HEK293 (cell line): ENCODE measurements at regions not wholly inside any gene's neighbourhood (a gene's known extent, or its start where the extent isn't known, plus 50 kb on each side); places are given as distances from the start of the nearest gene placed in this dataset.

Experiments used
- CTCF ChIA-PET: fragments of 350-600 bp; formaldehyde crosslinking; extraction: SDS; loops from one replicate; lab custom pipeline; 2021; ENCODE audit warnings: antibody characterized with exemption; lab: Yijun Ruan, JAX
- POLR2A ChIA-PET: fragments of 300-600 bp; formaldehyde crosslinking; extraction: SDS; loops from one replicate; lab custom pipeline; 2020; ENCODE audit warnings: antibody characterized with exemption, inconsistent platforms; lab: Yijun Ruan, JAX
- H3K27ac ChIP-seq: fragments of 200-500 bp; sonication (Bioruptor generic); 2 replicates; pipeline ENCODE4 v1.5.1; 2014; ENCODE audit warnings: low read depth, low read length, control low read depth, inconsistent platforms; ENCODE audit errors: extremely low read depth
- H3K36me3 ChIP-seq, 2 experiments: fragments of 200-500 bp in 1 of 2; sonication (Bioruptor generic) in 1 of 2; 1 replicate in 1 of 2; 2 replicates in 1 of 2; pipeline ENCODE4 v1.5.1; 2014 to 2017; ENCODE audit warnings: inconsistent platforms in 2 of 2, low read length in 2 of 2; ENCODE audit not compliant: control insufficient read depth in 2 of 2, insufficient read depth in 1 of 2
- H3K4me1 ChIP-seq: fragments of 200-500 bp; sonication (Bioruptor generic); 2 replicates; pipeline ENCODE4 v1.5.1; 2014; ENCODE audit warnings: mild to moderate bottlenecking, low read length, inconsistent platforms; ENCODE audit not compliant: control insufficient read depth, insufficient read depth
- H3K4me3 ChIP-seq: 2 replicates; pipeline ENCODE4 v1.5.1; 2011; ENCODE audit warnings: low read depth, mild to moderate bottlenecking, control low read depth, low read length, moderate library complexity
- H3K9me3 ChIP-seq: fragments of 200-500 bp; sonication (Bioruptor generic); 2 replicates; pipeline ENCODE4 v1.5.1; 2014; ENCODE audit warnings: low read depth, low read length, inconsistent platforms; ENCODE audit not compliant: control insufficient read depth, insufficient read depth
- GLIS2 ChIP-seq: fragments of 450-650 bp; formaldehyde crosslinking; IDR thresholded peaks from 2 replicates; pipeline ENCODE4 v1.5.1; 2016; ENCODE audit warnings: missing biosample characterization, missing genetic modification characterization
- HOXA7 ChIP-seq: sonication (generic); formaldehyde crosslinking; IDR thresholded peaks from 2 replicates; pipeline ENCODE4 v1.8.1; 2022; ENCODE audit warnings: missing genetic modification reagents, borderline replicate concordance
- KLF9 ChIP-seq: fragments of 450-650 bp; formaldehyde crosslinking; IDR thresholded peaks from 2 replicates; pipeline ENCODE4 v1.5.1; 2016; ENCODE audit warnings: missing biosample characterization, missing genetic modification characterization, low read depth
- PRDM10 ChIP-seq: fragments of 450-650 bp; formaldehyde crosslinking; IDR thresholded peaks from 2 replicates; pipeline ENCODE4 v1.5.1; 2016; ENCODE audit warnings: missing biosample characterization, missing genetic modification characterization
- SP7 ChIP-seq: fragments of 450-650 bp; formaldehyde crosslinking; IDR thresholded peaks from 2 replicates; pipeline ENCODE4 v1.5.1; 2016; ENCODE audit warnings: missing biosample characterization, missing genetic modification characterization
- ZFHX2 ChIP-seq: fragments of 450-650 bp; formaldehyde crosslinking; conservative IDR thresholded peaks from 2 replicates; pipeline ENCODE4 v1.5.1; 2016; ENCODE audit warnings: missing biosample characterization, missing genetic modification characterization
- ZNF121 ChIP-seq: fragments of 450-650 bp; formaldehyde crosslinking; IDR thresholded peaks from 2 replicates; pipeline ENCODE4 v1.5.1; 2016; ENCODE audit warnings: missing biosample characterization, missing genetic modification characterization
- ZNF184 ChIP-seq: fragments of 450-650 bp; IDR thresholded peaks from 2 replicates; pipeline ENCODE4 v1.5.1; 2018; ENCODE audit warnings: missing biosample characterization, mild to moderate bottlenecking, missing genetic modification characterization
- ZNF26 ChIP-seq: fragments of 450-650 bp; formaldehyde crosslinking; IDR thresholded peaks from 2 replicates; pipeline ENCODE4 v1.5.1; 2016; ENCODE audit warnings: missing biosample characterization, missing genetic modification characterization
- ZNF341 ChIP-seq: fragments of 450-650 bp; formaldehyde crosslinking; IDR thresholded peaks from 2 replicates; pipeline ENCODE4; 2016; ENCODE audit warnings: low read depth, missing biosample characterization, missing genetic modification characterization
- ZNF426 ChIP-seq: fragments of 450-650 bp; formaldehyde crosslinking; IDR thresholded peaks from 2 replicates; pipeline ENCODE4 v1.5.1; 2017; ENCODE audit warnings: missing biosample characterization, missing genetic modification characterization, mild to moderate bottlenecking, inconsistent platforms, moderate library complexity
- ZNF433 ChIP-seq: fragments of 450-650 bp; formaldehyde crosslinking; IDR thresholded peaks from 2 replicates; pipeline ENCODE4 v1.5.1; 2016; ENCODE audit warnings: missing biosample characterization, missing genetic modification characterization, low read depth
- ZNF510 ChIP-seq: fragments of 450-650 bp; formaldehyde crosslinking; IDR thresholded peaks from 2 replicates; pipeline ENCODE4 v1.5.1; 2018; ENCODE audit warnings: mild to moderate bottlenecking, missing genetic modification characterization, missing biosample characterization; ENCODE audit not compliant: insufficient replicate concordance
- ZNF544 ChIP-seq: fragments of 450-650 bp; formaldehyde crosslinking; IDR thresholded peaks from 2 replicates; pipeline ENCODE4 v1.5.0; 2017; ENCODE audit warnings: missing biosample characterization, missing genetic modification characterization
- ZNF623 ChIP-seq: fragments of 450-650 bp; formaldehyde crosslinking; IDR thresholded peaks from 2 replicates; pipeline ENCODE4 v1.5.1; 2016; ENCODE audit warnings: missing biosample characterization, missing genetic modification characterization
- ZNF645 ChIP-seq: fragments of 450-650 bp; formaldehyde crosslinking; IDR thresholded peaks from 2 replicates; pipeline ENCODE4; 2016; ENCODE audit warnings: missing biosample characterization, missing genetic modification characterization
- ZSCAN16 ChIP-seq: fragments of 450-650 bp; formaldehyde crosslinking; IDR thresholded peaks from 2 replicates; pipeline ENCODE4 v1.5.1; 2016; ENCODE audit warnings: missing biosample characterization, missing genetic modification characterization
- ZXDB ChIP-seq: fragments of 450-650 bp; formaldehyde crosslinking; IDR thresholded peaks from 2 replicates; pipeline ENCODE4 v1.5.1; 2016; ENCODE audit warnings: missing biosample characterization, missing genetic modification characterization
- TF ChIP-seq, protein P1 (sequence below): fragments of 450-650 bp; formaldehyde crosslinking; IDR thresholded peaks from 2 replicates; pipeline ENCODE4 v1.5.1; 2017; ENCODE audit warnings: missing biosample characterization, missing genetic modification characterization
- TF ChIP-seq, protein P2 (sequence below): fragments of 450-650 bp; formaldehyde crosslinking; IDR thresholded peaks from 2 replicates; pipeline ENCODE4 v1.5.1; 2017; ENCODE audit warnings: missing biosample characterization, mild to moderate bottlenecking, missing genetic modification characterization, moderate library complexity
- TF ChIP-seq, protein P3 (sequence below): fragments of 450-650 bp; formaldehyde crosslinking; IDR thresholded peaks from 2 replicates; pipeline ENCODE4 v1.5.1; 2016; ENCODE audit warnings: missing biosample characterization, missing genetic modification characterization
- TF ChIP-seq, protein P4 (sequence below): fragments of 450-650 bp; formaldehyde crosslinking; IDR thresholded peaks from 2 replicates; pipeline ENCODE4 v1.5.1; 2016; ENCODE audit warnings: missing biosample characterization, missing genetic modification characterization

DNA sequence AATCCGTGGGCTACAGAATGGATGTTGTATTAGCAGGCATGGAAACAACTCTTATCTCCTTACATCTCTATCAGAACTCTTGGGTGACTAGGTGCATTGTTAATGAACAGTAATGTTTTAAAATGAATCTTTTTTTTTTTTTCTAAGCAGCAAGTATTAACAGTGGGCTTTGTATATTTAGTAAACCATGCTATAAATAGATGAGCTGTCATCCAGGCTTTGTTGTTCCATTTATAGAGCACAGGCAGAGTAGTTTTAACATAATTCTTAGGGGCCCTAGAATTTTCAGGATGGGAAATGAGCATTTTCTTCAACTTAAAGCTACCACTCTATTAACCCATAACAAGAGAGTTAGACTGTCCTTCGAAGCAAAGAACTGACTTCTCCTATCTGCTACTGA lies 233.7 kb upstream of the ADAMTSL1 start (continued):
- TF ChIP-seq PRDM10 (tag by site-specific recombination) (no peak), ZNF26 (tag by site-specific recombination) (no peak), ZNF433 (tag by site-specific recombination) (no peak), ZNF645 (tag by site-specific recombination) (no peak), ZNF184 (tag by site-specific recombination) (no peak), GLIS2 (tag by site-specific recombination) (no peak), ZNF544 (no peak)
- TF ChIP-seq, protein P1, sequence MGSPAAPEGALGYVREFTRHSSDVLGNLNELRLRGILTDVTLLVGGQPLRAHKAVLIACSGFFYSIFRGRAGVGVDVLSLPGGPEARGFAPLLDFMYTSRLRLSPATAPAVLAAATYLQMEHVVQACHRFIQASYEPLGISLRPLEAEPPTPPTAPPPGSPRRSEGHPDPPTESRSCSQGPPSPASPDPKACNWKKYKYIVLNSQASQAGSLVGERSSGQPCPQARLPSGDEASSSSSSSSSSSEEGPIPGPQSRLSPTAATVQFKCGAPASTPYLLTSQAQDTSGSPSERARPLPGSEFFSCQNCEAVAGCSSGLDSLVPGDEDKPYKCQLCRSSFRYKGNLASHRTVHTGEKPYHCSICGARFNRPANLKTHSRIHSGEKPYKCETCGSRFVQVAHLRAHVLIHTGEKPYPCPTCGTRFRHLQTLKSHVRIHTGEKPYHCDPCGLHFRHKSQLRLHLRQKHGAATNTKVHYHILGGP (tag by site-specific recombination), result no peak
- TF ChIP-seq, protein P2, sequence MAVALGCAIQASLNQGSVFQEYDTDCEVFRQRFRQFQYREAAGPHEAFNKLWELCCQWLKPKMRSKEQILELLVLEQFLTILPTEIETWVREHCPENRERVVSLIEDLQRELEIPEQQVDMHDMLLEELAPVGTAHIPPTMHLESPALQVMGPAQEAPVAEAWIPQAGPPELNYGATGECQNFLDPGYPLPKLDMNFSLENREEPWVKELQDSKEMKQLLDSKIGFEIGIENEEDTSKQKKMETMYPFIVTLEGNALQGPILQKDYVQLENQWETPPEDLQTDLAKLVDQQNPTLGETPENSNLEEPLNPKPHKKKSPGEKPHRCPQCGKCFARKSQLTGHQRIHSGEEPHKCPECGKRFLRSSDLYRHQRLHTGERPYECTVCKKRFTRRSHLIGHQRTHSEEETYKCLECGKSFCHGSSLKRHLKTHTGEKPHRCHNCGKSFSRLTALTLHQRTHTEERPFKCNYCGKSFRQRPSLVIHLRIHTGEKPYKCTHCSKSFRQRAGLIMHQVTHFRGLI (tag by site-specific recombination), result no peak

DNA sequence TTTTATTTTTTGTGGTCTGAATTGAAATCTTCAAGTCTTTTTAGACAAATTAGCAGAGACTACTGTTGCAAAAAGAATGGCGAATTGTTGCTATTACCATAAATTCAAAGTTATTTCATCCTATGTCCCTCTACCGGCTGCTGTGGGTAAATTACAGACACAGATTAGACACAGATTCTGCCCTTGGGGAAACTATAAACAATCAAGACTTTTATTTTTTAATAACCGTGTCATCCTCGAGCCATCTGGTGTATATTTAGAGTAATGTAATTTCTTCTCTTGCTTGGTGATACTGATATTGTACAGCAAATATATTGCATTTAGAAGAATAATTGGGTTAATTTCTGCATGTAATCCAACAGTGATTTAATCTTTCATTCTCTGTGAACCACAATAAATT lies 228.0 kb upstream of the ADAMTSL1 start:
- Histone ChIP-seq H3K27ac (no peak overlapping the region), H3K9me3 (no peaks in the 10 kb centered on the region), H3K4me1 (no peaks in the 10 kb centered on the region), H3K4me3 (no peak overlapping the region), H3K36me3 (no peaks in the 10 kb centered on the region)
- TF ChIP-seq, protein P3, sequence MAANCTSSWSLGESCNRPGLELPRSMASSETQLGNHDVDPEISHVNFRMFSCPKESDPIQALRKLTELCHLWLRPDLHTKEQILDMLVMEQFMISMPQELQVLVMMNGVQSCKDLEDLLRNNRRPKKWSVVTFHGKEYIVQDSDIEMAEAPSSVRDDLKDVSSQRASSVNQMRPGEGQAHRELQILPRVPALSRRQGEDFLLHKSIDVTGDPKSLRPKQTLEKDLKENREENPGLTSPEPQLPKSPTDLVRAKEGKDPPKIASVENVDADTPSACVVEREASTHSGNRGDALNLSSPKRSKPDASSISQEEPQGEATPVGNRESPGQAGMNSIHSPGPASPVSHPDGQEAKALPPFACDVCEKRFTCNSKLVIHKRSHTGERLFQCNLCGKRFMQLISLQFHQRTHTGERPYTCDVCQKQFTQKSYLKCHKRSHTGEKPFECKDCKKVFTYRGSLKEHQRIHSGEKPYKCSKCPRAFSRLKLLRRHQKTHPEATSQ, result no peak
- TF ChIP-seq SP7 (tag by site-specific recombination) (no peak), ZXDB (tag by site-specific recombination) (no peak), ZSCAN16 (no peak), ZNF510 (no peak), HOXA7 (CRISPR knock-in tag) (no peak), ZNF121 (tag by site-specific recombination) (no peak), ZFHX2 (tag by site-specific recombination) (no peak), ZNF341 (tag by site-specific recombination) (no peak), ZNF426 (tag by site-specific recombination) (no peak), KLF9 (tag by site-specific recombination) (no peak), ZNF623 (tag by site-specific recombination) (no peak)
- TF ChIP-seq, protein P4, sequence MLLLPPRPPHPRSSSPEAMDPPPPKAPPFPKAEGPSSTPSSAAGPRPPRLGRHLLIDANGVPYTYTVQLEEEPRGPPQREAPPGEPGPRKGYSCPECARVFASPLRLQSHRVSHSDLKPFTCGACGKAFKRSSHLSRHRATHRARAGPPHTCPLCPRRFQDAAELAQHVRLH, result no peak
- CTCF ChIA-PET, result no interaction called here
- POLR2A ChIA-PET, result no interaction called here
